NB4 (cell line): ENCODE measurements at regions not wholly inside any gene's neighbourhood (a gene's known extent, or its start where the extent isn't known, plus 50 kb on each side); places are given as distances from the start of the nearest gene placed in this dataset.

Source experiments
- CTCF ChIP-seq: IDR thresholded peaks from one replicate; pipeline ENCODE4 v1.5.1; 2012; ENCODE audit warnings: low read depth, low read length
- MYC ChIP-seq: IDR thresholded peaks from 2 replicates; pipeline ENCODE4 v1.6.1; 2011; ENCODE audit warnings: low read depth, low read length
- POLR2A ChIP-seq: IDR thresholded peaks from 2 replicates; pipeline ENCODE4 v1.6.1; 2011; ENCODE audit warnings: mild to moderate bottlenecking; ENCODE audit not compliant: insufficient read length; ENCODE audit errors: extremely low read depth

GRCh38 chr7:23963461-23964165 lies 253.6 kb downstream of the STK31 start:
- TF ChIP-seq CTCF, result no peak
- no peak for TF ChIP-seq POLR2A
- no peak for TF ChIP-seq MYC
